IMR-90 (cell line): ENCODE measurements at regions not wholly inside any gene's neighbourhood (a gene's known extent, or its start where the extent isn't known, plus 50 kb on each side); places are given as distances from the start of the nearest gene placed in this dataset.

Experiments used
- ATAC-seq: fragments of 200-7000 bp; cut with Tn5 transposase; 2 replicates; pipeline ENCODE4 v1.9.1; 2020; ENCODE audit warnings: low read depth, mild to moderate bottlenecking, moderate library complexity
- BruUV-seq: library from RNA; stranded (reverse); fragments of 400-500 nt; replicated peaks from 2 replicates; lab custom pipeline; 2021; lab: Mats Ljungman, UMichigan
- CTCF ChIA-PET: fragments of 300-600 bp; formaldehyde crosslinking; extraction: SDS; loops from one replicate; lab custom pipeline; 2021; ENCODE audit warnings: antibody characterized with exemption; lab: Yijun Ruan, JAX
- POLR2A ChIA-PET: fragments of 300-600 bp; sonication (Branson Sonifier 250); formaldehyde crosslinking; loops from one replicate; lab custom pipeline; 2022; ENCODE audit warnings: antibody characterized with exemption; ENCODE audit not compliant: unreplicated experiment; lab: Charles Lee
- DNase-seq: peaks from one replicate; pipeline ENCODE4 v3.0.0; 2013
- H2AFZ ChIP-seq: replicated peaks from 2 replicates; pipeline ENCODE3; 2013; ENCODE audit warnings: low read length, mild to moderate bottlenecking; ENCODE audit not compliant: poor library complexity
- H2AK5ac ChIP-seq: 2 replicates; pipeline ENCODE4 v1.6.1; 2013; ENCODE audit warnings: low read depth, low read length, inconsistent platforms
- H2AK9ac ChIP-seq: replicated peaks from 2 replicates; pipeline ENCODE3; 2013; ENCODE audit warnings: mild to moderate bottlenecking, low read depth, low read length, moderate library complexity; ENCODE audit not compliant: poor library complexity
- H2BK120ac ChIP-seq: 2 replicates; pipeline ENCODE4 v1.6.1; 2013; ENCODE audit warnings: low read depth, low read length, inconsistent platforms
- H2BK15ac ChIP-seq: 3 replicates; pipeline ENCODE4 v1.6.1; 2013; ENCODE audit warnings: low read depth, low read length, inconsistent platforms
- H2BK20ac ChIP-seq: 2 replicates; pipeline ENCODE4 v1.6.1; 2013; ENCODE audit warnings: low read depth, mild to moderate bottlenecking, inconsistent platforms, low read length, moderate library complexity
- H2BK5ac ChIP-seq: 2 replicates; pipeline ENCODE4 v1.6.1; 2013; ENCODE audit warnings: mild to moderate bottlenecking, low read depth, low read length, inconsistent platforms; ENCODE audit not compliant: poor library complexity, severe bottlenecking
- H3K14ac ChIP-seq: replicated peaks from 2 replicates; pipeline ENCODE4 v1.6.1; 2013; ENCODE audit warnings: low read depth, low read length, inconsistent platforms
- H3K18ac ChIP-seq: 2 replicates; pipeline ENCODE4 v1.6.1; 2013; ENCODE audit warnings: low read depth, low read length, control low read depth
- H3K23ac ChIP-seq: 2 replicates; pipeline ENCODE4 v1.6.1; 2013; ENCODE audit warnings: low read depth, low read length, inconsistent platforms
- H3K27ac ChIP-seq: 2 replicates; pipeline ENCODE4 v1.5.1; 2013; ENCODE audit warnings: mild to moderate bottlenecking, control low read depth, low read length; ENCODE audit not compliant: insufficient read depth
- H3K27me3 ChIP-seq: 2 replicates; pipeline ENCODE4 v1.6.1; 2013; ENCODE audit warnings: low read length; ENCODE audit not compliant: control insufficient read depth, insufficient read depth
- H3K36me3 ChIP-seq: 2 replicates; pipeline ENCODE4 v1.6.1; 2013; ENCODE audit warnings: low read length, mixed read lengths; ENCODE audit not compliant: control insufficient read depth, insufficient read depth
- H3K4ac ChIP-seq: 2 replicates; pipeline ENCODE4 v1.6.1; 2013; ENCODE audit warnings: low read depth, low read length, inconsistent platforms
- H3K4me1 ChIP-seq: 2 replicates; pipeline ENCODE4 v1.6.1; 2013; ENCODE audit warnings: low read length, mixed read lengths; ENCODE audit not compliant: control insufficient read depth, insufficient read depth
- H3K4me2 ChIP-seq: 2 replicates; pipeline ENCODE4 v1.6.1; 2013; ENCODE audit warnings: low read depth, mild to moderate bottlenecking, control low read depth, low read length, moderate library complexity
- H3K4me3 ChIP-seq: 2 replicates; pipeline ENCODE4 v1.5.1; 2013; ENCODE audit warnings: low read depth, mild to moderate bottlenecking, control low read depth, low read length, moderate library complexity; ENCODE audit not compliant: insufficient read depth
- H3K56ac ChIP-seq: 2 replicates; pipeline ENCODE4 v1.6.1; 2013; ENCODE audit warnings: low read length, inconsistent platforms; ENCODE audit not compliant: insufficient read depth; ENCODE audit errors: extremely low read depth
- H3K79me1 ChIP-seq, 2 experiments: 2 replicates each; pipeline ENCODE4 v1.6.1; 2013; ENCODE audit warnings: low read length in 2 of 2, inconsistent platforms in 1 of 2, low read depth in 1 of 2
- H3K9ac ChIP-seq: 2 replicates; pipeline ENCODE4 v1.6.1; 2013; ENCODE audit warnings: low read depth, low read length, control low read depth
- H3K9me1 ChIP-seq: 2 replicates; pipeline ENCODE4 v1.6.1; 2013; ENCODE audit warnings: low read length, inconsistent platforms; ENCODE audit not compliant: insufficient read depth
- H3K9me3 ChIP-seq: 2 replicates; pipeline ENCODE4 v1.6.1; 2013; ENCODE audit warnings: low read length; ENCODE audit not compliant: control insufficient read depth, insufficient read depth
- H4K20me1 ChIP-seq: 2 replicates; pipeline ENCODE4 v1.6.1; 2013; ENCODE audit warnings: low read length, inconsistent platforms; ENCODE audit not compliant: insufficient read depth
- H4K5ac ChIP-seq: 2 replicates; pipeline ENCODE4 v1.6.1; 2013; ENCODE audit warnings: mild to moderate bottlenecking, low read depth, low read length, control low read depth
- H4K8ac ChIP-seq, 2 experiments: 2 replicates each; pipeline ENCODE4 v1.6.1; 2013; ENCODE audit warnings: low read depth in 2 of 2, low read length in 2 of 2, control low read depth in 1 of 2, inconsistent platforms in 1 of 2
- H4K91ac ChIP-seq: 2 replicates; pipeline ENCODE4 v1.6.1; 2013; ENCODE audit warnings: low read depth, low read length, inconsistent platforms; ENCODE audit not compliant: insufficient read depth
- BHLHE40 ChIP-seq: fragments of 150-350 bp; IDR thresholded peaks from 2 replicates; pipeline ENCODE4 v1.6.1; 2016; ENCODE audit warnings: mild to moderate bottlenecking, low read depth, low read length
- FOS ChIP-seq: fragments of 150-350 bp; IDR thresholded peaks from 2 replicates; pipeline ENCODE4 v1.6.1; 2016; ENCODE audit warnings: low read depth, low read length
- NFE2L2 ChIP-seq: fragments of 150-350 bp; IDR thresholded peaks from 2 replicates; pipeline ENCODE4 v1.6.1; 2016; ENCODE audit warnings: low read depth, mild to moderate bottlenecking, low read length
- RAD21 ChIP-seq: IDR thresholded peaks from 2 replicates; pipeline ENCODE4 v1.6.1; 2012; ENCODE audit warnings: low read length, improper control_type of control experiment
- RFX5 ChIP-seq: IDR thresholded peaks from 2 replicates; pipeline ENCODE4 v1.8.0; 2012; ENCODE audit warnings: low read depth, mild to moderate bottlenecking, low read length, moderate library complexity
- WGBS, 2 experiments: methylation state at CpG; one replicate each; pipeline versions ENCODE4 v1.1.5 to v1.1.7; 2013; ENCODE audit warnings: missing lambda C conversion rate in 2 of 2; ENCODE audit not compliant: insufficient read length in 1 of 2; ENCODE audit errors: extremely low coverage in 2 of 2; 5-methylcytosine and 5-hydroxymethylcytosine counted together
- dilution Hi-C: fragments of 300-500 bp; cut with HindIII; formaldehyde crosslinking; loops from one replicate; pipeline ENCODE4 v1.14.3; 2018; ENCODE audit warnings: low sequenced_read_pairs; ENCODE audit not compliant: unreplicated experiment
- in situ Hi-C: fragments of 300-500 bp; cut with MboI; formaldehyde crosslinking; loops from 3 replicates; pipeline ENCODE4 v1.14.3; 2019; ENCODE audit warnings: low sequenced_read_pairs, inconsistent platforms, mixed read lengths
- intact Hi-C: fragments of 100-400 bp; cut with micrococcal nuclease; formaldehyde crosslinking; loops from 2 replicates; pipeline ENCODE4 v1.10.0; 2022

DNA sequence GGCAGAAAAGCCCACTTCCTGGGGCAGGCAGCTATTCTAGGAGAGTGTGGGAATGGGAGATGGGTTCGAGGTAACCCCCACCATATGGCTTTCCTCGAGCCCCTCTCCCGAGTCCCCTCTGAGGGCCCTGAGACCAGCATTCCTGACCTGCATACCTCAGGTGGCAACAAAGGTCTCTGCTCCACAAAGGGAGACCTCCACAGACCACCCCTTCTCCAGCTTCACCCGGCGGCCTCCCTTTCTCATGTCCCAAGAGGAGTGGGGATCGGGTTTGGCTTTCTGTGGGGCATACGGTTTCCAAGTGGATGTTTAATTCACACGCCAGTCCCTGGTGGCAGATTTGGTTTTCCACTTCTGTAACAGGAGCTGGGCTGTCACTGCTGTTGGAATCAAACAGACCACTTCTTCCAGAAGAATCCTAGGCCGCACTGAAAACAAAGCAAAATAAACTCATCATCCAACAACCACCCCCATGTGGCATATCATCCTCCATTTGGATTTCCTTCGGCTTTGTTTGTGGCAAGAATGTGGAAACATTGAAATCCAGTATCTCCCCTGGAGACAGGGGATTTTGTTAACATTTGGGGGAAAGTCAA, 83.2 kb downstream of the DLL1 start:
- no peak for TF ChIP-seq RAD21
- no peak for TF ChIP-seq NFE2L2
- no peak for TF ChIP-seq FOS
- TF ChIP-seq BHLHE40, result no peak
- no peak for TF ChIP-seq RFX5
- Histone ChIP-seq H3K9ac (no peak overlapping the region), H2BK15ac (no peak overlapping the region), H2AK9ac (no peak overlapping the region), H3K23ac (no peak overlapping the region), H2BK20ac (no peak overlapping the region), H3K4me1 (no peaks in the 10 kb centered on the region), H4K20me1 (no peaks in the 10 kb centered on the region), H3K18ac (no peak overlapping the region), H2AK5ac (no peak overlapping the region), H3K56ac (no peak overlapping the region), H4K91ac (no peak overlapping the region), H3K9me1 (no peaks in the 10 kb centered on the region), H3K4me2 (no peak overlapping the region), H3K27me3 (no peaks in the 10 kb centered on the region), H3K79me1 (no peaks in the 10 kb centered on the region), H3K27ac (no peak overlapping the region), H3K4ac (no peak overlapping the region), H3K4me3 (no peak overlapping the region), H3K36me3 (no peaks in the 10 kb centered on the region), H2AFZ (no peak overlapping the region), H2BK120ac (no peak overlapping the region), H3K9me3 (peaks cover 38% of the 10 kb centered on the region), H2BK5ac (no peak overlapping the region), H4K5ac (no peak overlapping the region), H3K14ac (no peak overlapping the region), H4K8ac (no peak overlapping the region)
- dilution Hi-C loops, result no loop called here
- ATAC-seq (no peak), DNase-seq (no peak)
- no TSS peak for BruUV-seq
- in situ Hi-C loops, result no loop called here
- POLR2A ChIA-PET, result no interaction called here
- CTCF ChIA-PET, result no interaction called here
- WGBS, 2 experiments, result 46% methylated on average over 3 of the region's 10 CpGs; no CpG with 5 or more reads in 1 of the 2 experiments
- intact Hi-C loops, result no loop called here
